PC-9 (cell line): ENCODE measurements at regions not wholly inside any gene's neighbourhood (a gene's known extent, or its start where the extent isn't known, plus 50 kb on each side); places are given as distances from the start of the nearest gene placed in this dataset.

ENCODE experiments used
- BruUV-seq: library from RNA; stranded (reverse); fragments of 400-500 nt; replicated peaks from 2 replicates; lab custom pipeline; 2021; lab: Mats Ljungman, UMichigan
- CTCF ChIA-PET: fragments of 300-600 bp; sonication (Branson Sonifier 250); formaldehyde crosslinking; loops from one replicate; lab custom pipeline; 2022; ENCODE audit warnings: antibody characterized with exemption; lab: Charles Lee
- POLR2A ChIA-PET: fragments of 300-600 bp; sonication (Branson Sonifier 250); formaldehyde crosslinking; loops from one replicate; lab custom pipeline; 2022; ENCODE audit warnings: antibody characterized with exemption; ENCODE audit not compliant: unreplicated experiment; lab: Charles Lee
- DNase-seq, 2 experiments: peaks; one replicate each; pipeline versions ENCODE4 v3.0.0 to v3.0.0-alpha.2; 2015 to 2022; ENCODE audit warnings: mixed read lengths in 1 of 2
- H2AFZ ChIP-seq: fragments of 200-600 bp; sonication (generic); 2 replicates; pipeline ENCODE4 v1.8.1; 2017; ENCODE audit warnings: antibody characterized with exemption
- H3F3A ChIP-seq: fragments of 200-600 bp; sonication (generic); 2 replicates; pipeline ENCODE4 v1.8.1; 2017; ENCODE audit warnings: antibody characterized with exemption, mild to moderate bottlenecking, low read depth; ENCODE audit not compliant: insufficient read depth
- H3K27ac ChIP-seq: fragments of 200-600 bp; sonication (generic); 2 replicates; pipeline ENCODE4 v1.6.1; 2016; ENCODE audit warnings: mixed run types
- H3K27me3 ChIP-seq: fragments of 200-600 bp; sonication (generic); 2 replicates; pipeline ENCODE4 v1.6.1; 2016; ENCODE audit warnings: low read depth, mixed run types; ENCODE audit not compliant: insufficient read depth
- H3K36me3 ChIP-seq: fragments of 200-600 bp; sonication (generic); 2 replicates; pipeline ENCODE4 v1.6.1; 2016; ENCODE audit warnings: low read depth, mixed run types
- H3K4me1 ChIP-seq: fragments of 200-600 bp; sonication (generic); replicated peaks from 2 replicates; pipeline ENCODE4 v1.6.1; 2016; ENCODE audit warnings: mixed run types; ENCODE audit not compliant: insufficient read depth
- H3K4me2 ChIP-seq: fragments of 200-600 bp; sonication (generic); 2 replicates; pipeline ENCODE4 v1.6.1; 2017; ENCODE audit warnings: mixed run types
- H3K4me3 ChIP-seq: fragments of 200-600 bp; sonication (generic); 2 replicates; pipeline ENCODE4 v1.6.1; 2016; ENCODE audit warnings: mixed run types
- H3K79me2 ChIP-seq: fragments of 200-600 bp; sonication (generic); 2 replicates; pipeline ENCODE4 v1.6.1; 2017; ENCODE audit warnings: low read depth, mixed run types
- H3K9me2 ChIP-seq: fragments of 200-600 bp; sonication (generic); 2 replicates; pipeline ENCODE4 v1.8.1; 2017; ENCODE audit warnings: mild to moderate bottlenecking; ENCODE audit not compliant: insufficient read depth
- H3K9me3 ChIP-seq: fragments of 200-600 bp; sonication (generic); 2 replicates; pipeline ENCODE4 v1.8.1; 2016; ENCODE audit warnings: low read depth; ENCODE audit not compliant: insufficient read depth
- H4K20me1 ChIP-seq: fragments of 200-600 bp; sonication (generic); 2 replicates; pipeline ENCODE4 v1.8.1; 2017; ENCODE audit not compliant: insufficient read depth
- CTCF ChIP-seq: fragments of 200-600 bp; sonication (generic); conservative IDR thresholded peaks from 2 replicates; pipeline ENCODE4 v1.6.1; 2017; ENCODE audit warnings: mixed run types, antibody characterized with exemption, mild to moderate bottlenecking, moderate library complexity
- EZH2 ChIP-seq: fragments of 200-600 bp; sonication (generic); IDR thresholded peaks from 2 replicates; pipeline ENCODE4 v1.8.0; 2017; ENCODE audit warnings: antibody characterized with exemption, low read depth
- intact Hi-C: fragments of 100-400 bp; cut with micrococcal nuclease; formaldehyde crosslinking; loops from one replicate; pipeline ENCODE4 v1.10.0; 2022; ENCODE audit not compliant: unreplicated experiment

- BruUV-seq, result no TSS peak
These were observed 110.0 kb downstream of the EMX2 start for GRCh38 chr10:117652228-117653169.

GRCh38 chr10:117653170-117653515 lies 110.6 kb downstream of the EMX2 start:
- Histone ChIP-seq H3K9me2 (no peaks in the 10 kb centered on the region), H3K4me1 (peaks cover 21% of the 10 kb centered on the region), H4K20me1 (no peaks in the 10 kb centered on the region), H3K79me2 (no peaks in the 10 kb centered on the region), H3K4me3 (no peak overlapping the region), H3K4me2 (peak overlapping the region; percentile 54), H3K27me3 (no peaks in the 10 kb centered on the region), H3K36me3 (no peaks in the 10 kb centered on the region), H3K27ac (peak overlapping the region; percentile 80), H3F3A (no peaks in the 10 kb centered on the region), H3K9me3 (no peaks in the 10 kb centered on the region), H2AFZ (no peak overlapping the region)
- CTCF ChIA-PET, result interaction anchor here (0.7 kb wide), 1 partner anchor 612 kb away, joined by 4 read pairs; no protein-coding TSS in a partner anchor
- POLR2A ChIA-PET, result no interaction called here
- no TSS peak for BruUV-seq
- intact Hi-C loops, result no loop called here
- DNase-seq, result peak in 1 of 2 experiments; percentile 89
- TF ChIP-seq EZH2 (no peak), CTCF (no peak)

More at GRCh38 chr10:117652228-117653169, 110.0 kb downstream of the EMX2 start:
- Histone ChIP-seq H3K4me1 (peaks cover 21% of the 10 kb centered on the region), H3K9me2 (no peaks in the 10 kb centered on the region), H3F3A (no peaks in the 10 kb centered on the region), H3K4me3 (no peak overlapping the region), H3K9me3 (no peaks in the 10 kb centered on the region), H3K27ac (peak overlapping the region; percentile 80), H2AFZ (0 out of 2 replicates have a peak overlapping the region, but pooled peaks have one; percentile 28), H4K20me1 (no peaks in the 10 kb centered on the region), H3K36me3 (no peaks in the 10 kb centered on the region), H3K27me3 (no peaks in the 10 kb centered on the region), H3K79me2 (no peaks in the 10 kb centered on the region), H3K4me2 (peak overlapping the region; percentile 54; the same call in 1 of the 2 replicates)
- ChIA-PET CTCF (interaction anchor here (0.7 kb wide), 1 partner anchor 613 kb away, joined by 4 read pairs; no protein-coding TSS in a partner anchor), POLR2A (no interaction called here)
- intact Hi-C loops, result no loop called here
- no peak for DNase-seq
- TF ChIP-seq EZH2 (no peak), CTCF (no peak)

- Histone ChIP-seq H4K20me1 (no peaks in the 10 kb centered on the region), H3K9me3 (no peaks in the 10 kb centered on the region), H3K9me2 (no peaks in the 10 kb centered on the region), H3K4me2 (no peak overlapping the region), H3K27me3 (no peaks in the 10 kb centered on the region), H3K4me1 (peaks cover 21% of the 10 kb centered on the region), H3K79me2 (no peaks in the 10 kb centered on the region), H2AFZ (no peak overlapping the region), H3K27ac (peak overlapping the region; percentile 53; the same call in 1 of the 2 replicates), H3F3A (no peaks in the 10 kb centered on the region), H3K36me3 (no peaks in the 10 kb centered on the region), H3K4me3 (no peak overlapping the region)
- POLR2A ChIA-PET, result no interaction called here
- CTCF ChIA-PET, result no interaction called here
- DNase-seq, result no peak
- BruUV-seq, result no TSS peak
- TF ChIP-seq EZH2, result no peak
- TF ChIP-seq CTCF, result no peak
- intact Hi-C loops, result no loop called here
These were observed 111.6 kb downstream of the EMX2 start for GRCh38 chr10:117654105-117654504.
